Adipocyte (in vitro differentiated cells): ENCODE measurements at regions not wholly inside any gene's neighbourhood (a gene's known extent, or its start where the extent isn't known, plus 50 kb on each side); places are given as distances from the start of the nearest gene placed in this dataset.

Experiments used
- DNase-seq: peaks from one replicate; pipeline ENCODE4 v3.0.0-alpha.2; 2015; ENCODE audit warnings: low read depth
- H3K27me3 ChIP-seq: replicated peaks from 2 replicates; pipeline ENCODE4 v1.7.0; 2013; ENCODE audit warnings: mild to moderate bottlenecking, low read length, moderate library complexity; ENCODE audit not compliant: control insufficient read depth, insufficient read depth
- H3K36me3 ChIP-seq: 2 replicates; pipeline ENCODE4 v1.7.0; 2013; ENCODE audit warnings: low read length, mild to moderate bottlenecking, moderate library complexity; ENCODE audit not compliant: control insufficient read depth, insufficient read depth, severe bottlenecking
- H3K4me1 ChIP-seq: 2 replicates; pipeline ENCODE4 v1.7.0; 2013; ENCODE audit warnings: mild to moderate bottlenecking, low read length, moderate library complexity; ENCODE audit not compliant: control insufficient read depth, insufficient read depth
- H3K4me3 ChIP-seq: 2 replicates; pipeline ENCODE4 v1.7.0; 2013; ENCODE audit warnings: mild to moderate bottlenecking, low read length, moderate library complexity
- H3K9ac ChIP-seq: 2 replicates; pipeline ENCODE4 v1.7.0; 2013; ENCODE audit warnings: mild to moderate bottlenecking, low read length, moderate library complexity
- H3K9me3 ChIP-seq: 2 replicates; pipeline ENCODE4 v1.7.0; 2013; ENCODE audit warnings: mild to moderate bottlenecking, low read length, moderate library complexity; ENCODE audit not compliant: control insufficient read depth

DNA sequence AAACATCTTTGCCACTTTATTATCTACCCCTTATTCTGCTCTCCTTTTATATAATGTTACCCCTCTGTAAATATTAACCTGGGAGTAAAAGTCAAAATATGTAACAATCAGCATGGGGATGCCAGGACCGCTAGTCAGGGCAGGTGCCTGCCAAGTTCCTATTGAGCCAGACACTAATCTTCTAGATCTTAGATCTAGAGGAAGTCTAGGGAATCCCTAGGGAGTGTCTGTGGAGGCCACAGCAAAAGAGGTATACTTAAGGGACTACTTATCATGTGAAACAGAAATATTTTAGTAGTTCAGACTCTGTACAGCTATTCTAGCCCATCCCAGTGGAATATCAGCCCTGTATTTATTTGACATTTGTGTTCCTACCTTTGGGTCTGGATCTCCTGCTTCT, 600.8 kb upstream of the CDH2 start:
- Histone ChIP-seq H3K27me3 (no peaks in the 10 kb centered on the region), H3K4me3 (no peak overlapping the region), H3K9ac (no peak overlapping the region), H3K4me1 (no peaks in the 10 kb centered on the region), H3K9me3 (no peaks in the 10 kb centered on the region), H3K36me3 (no peaks in the 10 kb centered on the region)
- no peak for DNase-seq

DNA sequence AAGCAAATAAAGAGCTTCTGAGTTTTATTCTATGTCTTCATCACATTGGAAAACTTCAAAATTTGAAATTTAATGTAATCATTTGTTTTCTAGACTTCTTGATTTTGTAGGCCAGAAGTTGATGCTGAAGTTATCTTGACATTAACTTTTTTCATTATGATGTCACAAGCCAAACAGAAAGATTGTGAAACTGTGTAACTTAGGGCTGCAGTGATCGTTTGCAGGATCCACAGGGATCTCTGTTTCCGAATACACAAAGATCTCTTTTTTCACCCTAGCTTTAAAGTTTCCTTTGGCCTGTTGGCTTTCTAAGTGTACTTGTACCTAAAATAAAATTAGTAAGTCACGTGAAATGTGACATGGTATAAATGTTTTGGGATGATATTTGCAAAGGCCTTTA, 594.9 kb upstream of the CDH2 start:
- Histone ChIP-seq H3K4me3 (peak overlapping the region; percentile 39), H3K4me1 (peaks cover 29% of the 10 kb centered on the region), H3K36me3 (no peaks in the 10 kb centered on the region), H3K9ac (peak overlapping the region; percentile 47), H3K9me3 (no peaks in the 10 kb centered on the region), H3K27me3 (no peaks in the 10 kb centered on the region)
- DNase-seq: peak; percentile 37

DNA sequence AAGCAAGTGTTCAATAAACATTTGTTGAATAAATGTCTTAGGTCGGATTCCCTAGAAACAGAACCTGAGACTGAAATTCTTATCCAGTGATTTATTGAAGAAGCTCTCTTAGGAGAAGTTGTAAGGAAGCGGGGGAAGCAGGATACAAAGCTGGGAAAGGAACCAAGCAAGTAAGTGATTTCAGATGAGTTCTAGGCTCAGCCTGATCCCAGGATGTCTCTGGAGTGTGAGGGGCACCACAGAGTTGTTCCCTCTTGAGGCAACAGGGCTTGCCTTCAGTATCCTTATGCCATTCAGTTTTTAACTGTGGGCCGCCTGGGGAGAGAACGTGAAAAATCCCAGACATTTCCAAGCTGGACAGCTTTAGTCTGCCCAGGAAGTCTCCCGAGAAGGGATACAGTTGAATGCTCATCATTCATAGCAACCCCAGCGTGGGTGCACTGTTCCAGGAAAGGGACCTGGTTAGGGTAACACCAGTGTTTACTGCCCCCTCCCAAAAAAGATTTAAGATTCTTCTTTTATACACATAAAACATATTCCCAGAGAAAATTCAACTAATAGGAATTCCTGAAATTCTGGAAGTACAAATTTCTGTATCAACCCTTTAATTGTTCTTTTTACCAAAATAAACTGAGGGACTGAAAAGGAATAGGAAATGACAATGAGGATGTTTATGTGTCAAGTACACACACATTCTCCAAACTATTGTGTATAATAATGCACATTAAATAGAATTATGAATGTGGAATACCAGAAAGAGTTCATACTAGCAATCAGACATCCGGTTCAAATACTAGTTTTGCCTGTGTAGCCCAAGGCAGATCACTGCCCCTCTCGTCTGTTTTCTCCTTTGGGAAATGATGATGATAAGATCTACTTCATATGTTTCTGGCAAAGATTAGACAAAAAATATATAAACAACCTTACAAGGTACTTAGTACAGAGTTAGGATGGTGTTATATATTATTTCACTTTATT, 592.1 kb upstream of the CDH2 start:
- H3K4me3 ChIP-seq: no peak overlapping the region
- no peak for DNase-seq
- no peaks in the 10 kb centered on the region for H3K27me3 ChIP-seq
- H3K9me3 ChIP-seq: no peaks in the 10 kb centered on the region
- no peaks in the 10 kb centered on the region for H3K36me3 ChIP-seq
- peaks cover 42% of the 10 kb centered on the region for H3K4me1 ChIP-seq
- peak overlapping the region; percentile 4 for H3K9ac ChIP-seq

DNA sequence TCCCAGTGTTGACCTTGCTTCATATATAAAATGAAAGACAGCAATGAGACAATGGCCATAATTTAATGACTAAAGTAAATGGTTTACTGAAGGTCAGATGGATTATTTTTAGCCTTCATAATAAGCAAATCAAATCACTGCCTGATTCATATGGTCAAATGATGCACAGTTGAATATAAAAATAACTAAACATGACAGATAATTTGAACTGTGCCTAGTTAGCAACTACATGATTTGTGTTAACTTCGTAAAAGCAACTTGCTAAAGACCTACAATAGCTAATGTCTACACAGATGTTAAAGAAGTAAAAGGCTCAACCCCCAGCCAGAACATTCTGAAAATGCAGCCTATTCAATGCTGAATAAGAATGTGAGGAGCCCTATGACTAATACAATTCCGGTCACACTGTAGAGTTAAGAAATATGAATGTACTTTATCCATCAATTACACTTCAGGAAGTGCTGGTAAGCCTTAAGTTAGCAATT, 590.8 kb upstream of the CDH2 start:
- no peaks in the 10 kb centered on the region for H3K9me3 ChIP-seq
- DNase-seq: peak; percentile 83

DNA sequence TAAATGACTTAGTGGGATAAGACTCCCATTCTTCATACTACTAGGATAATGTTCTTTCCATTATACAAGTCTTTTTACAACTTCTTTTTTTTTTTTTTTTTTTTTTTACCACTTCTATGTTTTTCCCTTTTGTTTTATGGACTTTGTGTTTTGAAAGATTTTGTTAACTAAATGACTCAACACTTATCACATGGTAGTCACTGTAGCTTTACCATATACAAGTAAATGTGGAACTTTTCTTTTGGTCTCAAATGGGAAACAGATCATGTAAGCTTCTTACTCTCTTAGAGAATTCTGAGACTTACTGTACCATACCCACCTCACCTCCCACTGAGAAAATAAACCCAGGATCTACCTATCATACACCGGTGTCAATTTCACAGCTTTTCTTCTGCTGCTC, 590.3 kb upstream of the CDH2 start:
- Histone ChIP-seq H3K36me3 (no peaks in the 10 kb centered on the region), H3K4me3 (peak overlapping the region; percentile 19), H3K4me1 (peaks cover 58% of the 10 kb centered on the region), H3K27me3 (no peaks in the 10 kb centered on the region), H3K9ac (peak overlapping the region; percentile 34), H3K9me3 (no peaks in the 10 kb centered on the region)
- DNase-seq: peak; percentile 30

More for the DNA sequence above, 590.8 kb upstream of the CDH2 start:
- H3K4me3 ChIP-seq: peak overlapping the region; percentile 19
- H3K4me1 ChIP-seq: peaks cover 53% of the 10 kb centered on the region
- peak overlapping the region; percentile 34 for H3K9ac ChIP-seq
- H3K27me3 ChIP-seq: no peaks in the 10 kb centered on the region
- H3K36me3 ChIP-seq: no peaks in the 10 kb centered on the region

DNA sequence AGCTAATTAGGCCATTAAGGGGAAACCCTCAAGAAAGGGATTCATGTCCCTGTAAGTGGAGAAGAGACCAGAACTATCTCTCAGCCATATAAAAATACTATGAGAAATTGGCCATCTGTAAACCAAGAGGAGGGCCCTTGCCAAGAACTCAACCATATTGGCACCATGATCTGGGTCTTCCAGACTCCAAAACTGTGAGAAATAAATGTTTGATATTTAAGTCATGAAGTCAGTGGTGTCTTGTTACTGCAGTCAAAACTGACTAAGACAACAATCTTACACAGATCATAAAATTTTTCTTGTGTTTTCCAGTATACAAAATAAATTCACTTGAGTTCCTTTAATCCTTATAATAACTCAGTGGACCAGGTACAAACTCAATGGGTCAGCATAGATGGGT, 589.8 kb upstream of the CDH2 start:
- DNase-seq: peak; percentile 15
- no peaks in the 10 kb centered on the region for H3K9me3 ChIP-seq
- no peaks in the 10 kb centered on the region for H3K36me3 ChIP-seq
- no peaks in the 10 kb centered on the region for H3K27me3 ChIP-seq
- no peak overlapping the region for H3K4me3 ChIP-seq
- peaks cover 57% of the 10 kb centered on the region for H3K4me1 ChIP-seq
- H3K9ac ChIP-seq: no peak overlapping the region

DNA sequence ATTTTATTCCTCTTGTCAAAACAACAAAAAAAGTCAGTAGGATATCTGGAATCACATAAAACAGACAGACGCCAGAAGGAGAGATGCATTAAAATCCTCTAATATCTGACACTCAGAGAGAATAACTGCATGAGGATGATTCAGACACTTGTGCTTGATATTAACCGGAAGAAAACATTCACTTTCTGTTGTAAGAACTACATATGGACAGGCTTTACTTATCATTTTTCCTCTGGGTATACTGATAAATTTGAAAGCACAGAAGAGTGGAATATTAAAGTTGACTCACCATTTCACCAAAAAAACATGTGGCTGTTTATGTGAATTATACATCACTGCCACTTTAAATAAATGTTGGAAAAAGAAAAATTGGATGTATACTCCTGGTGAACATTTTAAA, 589.1 kb upstream of the CDH2 start:
- no peak overlapping the region for H3K4me3 ChIP-seq
- no peaks in the 10 kb centered on the region for H3K9me3 ChIP-seq
- H3K27me3 ChIP-seq: no peaks in the 10 kb centered on the region
- peak; percentile 29 for DNase-seq
- H3K9ac ChIP-seq: peak overlapping the region; percentile 27
- peaks cover 55% of the 10 kb centered on the region for H3K4me1 ChIP-seq
- H3K36me3 ChIP-seq: no peaks in the 10 kb centered on the region

DNA sequence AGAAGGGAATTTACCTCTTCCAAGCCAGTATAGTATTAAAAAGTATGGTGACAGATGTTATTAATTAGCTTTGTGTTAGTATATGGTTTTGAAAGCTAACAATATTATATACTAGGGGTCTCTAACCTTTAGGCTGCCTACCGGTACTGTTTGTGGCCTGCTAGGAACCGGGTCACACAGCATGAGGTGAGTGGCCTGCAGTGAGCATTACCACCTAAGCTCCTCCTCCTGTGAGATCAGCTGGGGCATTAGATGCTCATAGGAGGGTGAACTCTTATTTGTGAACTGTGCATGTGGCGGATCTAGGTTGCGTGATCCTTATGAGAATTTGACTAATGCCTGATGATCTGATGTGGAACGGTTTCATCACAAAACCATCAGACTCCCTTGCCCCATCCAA, 583.4 kb upstream of the CDH2 start:
- no peak for DNase-seq
- H3K36me3 ChIP-seq: no peaks in the 10 kb centered on the region
- H3K4me3 ChIP-seq: no peak overlapping the region
- H3K4me1 ChIP-seq: peaks cover 20% of the 10 kb centered on the region
- no peaks in the 10 kb centered on the region for H3K27me3 ChIP-seq
- no peak overlapping the region for H3K9ac ChIP-seq
- no peaks in the 10 kb centered on the region for H3K9me3 ChIP-seq

DNA sequence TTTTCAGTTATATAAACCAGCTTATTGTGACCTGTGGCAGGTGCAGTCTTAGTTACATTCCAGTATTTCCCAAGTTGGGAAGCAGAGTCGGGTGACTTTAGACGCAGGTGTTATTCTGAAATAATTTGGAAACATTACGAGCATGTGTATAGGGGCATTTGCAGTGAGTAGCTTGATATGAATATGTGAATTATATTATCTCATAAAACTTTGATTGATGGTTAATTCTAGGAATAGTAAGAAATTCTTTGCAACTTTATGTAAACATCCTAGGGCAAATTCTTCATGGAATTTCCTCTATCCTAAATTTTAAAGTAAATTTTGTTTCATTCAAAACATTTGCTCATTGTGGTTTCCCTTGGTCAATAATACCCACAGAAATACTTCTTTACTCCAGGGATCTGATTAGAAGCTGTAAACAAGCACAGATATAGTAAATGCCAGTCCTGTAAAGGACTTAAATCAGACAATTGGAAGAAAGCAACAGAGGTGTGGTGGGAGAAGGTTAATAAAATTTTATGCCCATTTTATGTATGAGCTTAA, 580.6 kb upstream of the CDH2 start:
- Histone ChIP-seq H3K27me3 (no peaks in the 10 kb centered on the region), H3K4me3 (no peak overlapping the region), H3K9me3 (no peaks in the 10 kb centered on the region), H3K9ac (no peak overlapping the region), H3K36me3 (no peaks in the 10 kb centered on the region), H3K4me1 (peaks cover 7% of the 10 kb centered on the region)
- peak; percentile 17 for DNase-seq

DNA sequence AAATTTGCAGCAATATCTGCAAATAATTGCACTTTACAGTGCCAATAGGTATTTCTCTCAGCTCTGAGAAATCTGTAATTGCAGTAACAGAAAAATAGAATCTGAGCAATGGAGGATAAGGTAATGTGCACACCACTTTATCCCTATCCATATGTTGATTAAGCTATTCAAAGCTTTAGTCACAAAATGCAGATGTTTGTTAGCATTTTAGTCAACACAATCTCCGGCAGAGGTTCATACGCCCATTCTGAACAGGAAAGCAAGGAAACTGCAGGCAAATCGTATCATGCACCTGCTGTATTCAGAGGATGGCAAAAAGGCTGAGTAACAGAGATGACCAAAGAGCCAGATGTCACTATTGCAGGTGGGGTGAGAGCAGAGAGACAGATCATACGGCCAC, 566.2 kb upstream of the CDH2 start:
- Histone ChIP-seq H3K4me1 (peaks cover 4% of the 10 kb centered on the region), H3K4me3 (no peak overlapping the region), H3K27me3 (no peaks in the 10 kb centered on the region), H3K9ac (no peak overlapping the region), H3K36me3 (no peaks in the 10 kb centered on the region), H3K9me3 (no peaks in the 10 kb centered on the region)
- no peak for DNase-seq

DNA sequence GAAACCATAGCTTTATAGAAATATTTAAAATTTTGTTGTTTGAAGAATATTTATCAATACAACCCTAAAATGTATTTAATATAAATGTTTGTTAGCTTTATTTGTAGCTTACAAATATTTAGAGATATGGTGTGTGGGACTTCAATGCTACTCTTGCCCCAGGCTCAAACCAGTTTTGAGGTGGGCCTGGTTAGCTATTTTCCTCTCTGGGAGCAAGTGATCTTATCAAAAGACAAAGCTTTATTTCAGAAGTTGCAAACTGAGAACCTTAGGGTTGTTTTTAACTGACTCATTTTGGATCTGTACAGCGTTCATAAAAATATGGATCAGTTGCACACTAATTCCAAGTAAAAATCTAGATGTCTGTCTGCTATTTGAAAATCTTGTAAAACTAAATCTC, 563.6 kb upstream of the CDH2 start:
- DNase-seq: no peak
- H3K9ac ChIP-seq: no peak overlapping the region
- no peak overlapping the region for H3K4me3 ChIP-seq
- no peaks in the 10 kb centered on the region for H3K27me3 ChIP-seq
- H3K4me1 ChIP-seq: peaks cover 13% of the 10 kb centered on the region
- H3K9me3 ChIP-seq: no peaks in the 10 kb centered on the region
- H3K36me3 ChIP-seq: no peaks in the 10 kb centered on the region
